Spleen (tissue), 11 donors: ENCODE measurements at regions not wholly inside any gene's neighbourhood (a gene's known extent, or its start where the extent isn't known, plus 50 kb on each side); places are given as distances from the start of the nearest gene placed in this dataset.

Experiments
- DNase-seq: peaks from one replicate; pipeline ENCODE4 v3.0.0-alpha.2; 2020
- H3K27ac ChIP-seq, 8 donors: fragments of 200-600 bp; sonication (generic) in 7 of 8; 1 replicate in 4 of 8; 2 replicates in 4 of 8; pipeline versions ENCODE4 v1.5.0 to v1.8.0; 2016 to 2021; ENCODE audit warnings: inconsistent platforms in 4 of 8, mild to moderate bottlenecking in 4 of 8, moderate library complexity in 1 of 8
- H3K27me3 ChIP-seq, 7 donors: fragments of 200-600 bp; sonication (generic) in 6 of 7; replicated peaks in 1 of 7; 1 replicate in 4 of 7; 2 replicates in 3 of 7; pipeline versions ENCODE4 v1.5.0 to v1.8.0; 2016 to 2021; ENCODE audit warnings: inconsistent platforms in 3 of 7, mild to moderate bottlenecking in 1 of 7
- H3K36me3 ChIP-seq, 6 donors: fragments of 200-600 bp; sonication (generic) in 5 of 6; 1 replicate in 4 of 6; 2 replicates in 2 of 6; pipeline versions ENCODE4 v1.5.0 to v1.8.0; 2016 to 2021; ENCODE audit warnings: inconsistent platforms in 2 of 6
- H3K4me1 ChIP-seq, 6 donors: fragments of 200-600 bp; sonication (generic) in 5 of 6; 1 replicate in 3 of 6; 2 replicates in 3 of 6; pipeline versions ENCODE4 v1.5.0 to v1.8.0; 2016 to 2021; ENCODE audit warnings: inconsistent platforms in 3 of 6
- H3K4me3 ChIP-seq, 8 donors: fragments of 200-600 bp; sonication (generic) in 7 of 8; 1 replicate in 4 of 8; 2 replicates in 4 of 8; pipeline versions ENCODE4 v1.5.0 to v1.8.0; 2016 to 2021; ENCODE audit warnings: inconsistent platforms in 4 of 8, mild to moderate bottlenecking in 4 of 8, moderate library complexity in 2 of 8
- H3K9me3 ChIP-seq, 8 donors: fragments of 200-600 bp; sonication (generic) in 7 of 8; 1 replicate in 4 of 8; 2 replicates in 4 of 8; pipeline versions ENCODE4 v1.5.0 to v1.8.0; 2016 to 2021; ENCODE audit warnings: inconsistent platforms in 4 of 8
- CTCF ChIP-seq, 11 experiments: fragments of 200-600 bp in 7 of 11; fragments of 450-650 bp in 4 of 11; sonication (generic) in 4 of 11; IDR thresholded peaks in 8 of 11; conservative IDR thresholded peaks in 3 of 11; 1 replicate in 7 of 11; 2 replicates in 4 of 11; pipeline versions ENCODE4 v1.4.0 to v1.8.0; 2016 to 2021; ENCODE audit warnings: antibody characterized with exemption in 11 of 11, inconsistent platforms in 4 of 11, mild to moderate bottlenecking in 1 of 11
- POLR2A ChIP-seq, 3 donors: fragments of 450-650 bp; IDR thresholded peaks; one replicate each; pipeline ENCODE4 v1.5.1; 2017; ENCODE audit warnings: antibody characterized with exemption in 3 of 3, mild to moderate bottlenecking in 1 of 3
- POLR2AphosphoS5 ChIP-seq, 3 donors: sonication (generic); formaldehyde crosslinking; IDR thresholded peaks; one replicate each; pipeline ENCODE4 v1.5.1; 2017; ENCODE audit warnings: antibody characterized with exemption in 3 of 3
- WGBS, 5 donors: extraction: QIAGEN DNeasy Blood & Tissue Kit in 3 of 5; methylation state at CpG; one replicate each; pipeline versions ENCODE4 v1.1.5 to v1.1.7; 2013 to 2018; 5-methylcytosine and 5-hydroxymethylcytosine counted together
- intact Hi-C: fragments of 100-400 bp; cut with DNase I; formaldehyde crosslinking; loops from one replicate; pipeline ENCODE4 v1.15.0; 2023; ENCODE audit warnings: low total_unique reads
- donor health status: healthy with polysubstance abuse.
- donor health status: DM: no; HTN: no; CAD: no; lungs with moderate emphysema.
- donor health status: DM: no; HTN: no; CAD: no.
- donor health status: Bipolar disorder and iron deficiency.
- donor health status: healthy.
- donor health status: DM: no; HTN: no; CAD: no.
- donor health status: DM: yes; HTN: yes; CAD: no.

GRCh38 chr10:63057509-63057908 lies 75.6 kb upstream of the NRBF2 start:
- TF ChIP-seq CTCF (IDR thresholded peaks at IDR 0.05 in 8 of 11, conservative IDR thresholded peaks at IDR 0.05 in 3 of 11) (no peak), POLR2A (IDR thresholded peaks at IDR 0.05) (no peak), POLR2AphosphoS5 (IDR thresholded peaks at IDR 0.05) (no peak)
- no peaks in the 10 kb centered on the region for H3K36me3 ChIP-seq
- intact Hi-C loops = no loop called here
- DNase-seq = no peak
- no peaks in the 10 kb centered on the region for H3K9me3 ChIP-seq
- no peak overlapping the region for H3K27ac ChIP-seq
- H3K27me3 ChIP-seq = no peaks in the 10 kb centered on the region
- H3K4me1 ChIP-seq = no peaks in the 10 kb centered on the region
- WGBS, 5 donors = 80 to 94% (median 90%) methylated on average over 9 to 10 of the region's 10 CpGs
- no peak overlapping the region for H3K4me3 ChIP-seq

- Histone ChIP-seq H3K9me3 (no peaks in the 10 kb centered on the region), H3K4me3 (no peak overlapping the region), H3K4me1 (no peaks in the 10 kb centered on the region), H3K27ac (no peak overlapping the region), H3K27me3 (no peaks in the 10 kb centered on the region), H3K36me3 (no peaks in the 10 kb centered on the region)
- TF ChIP-seq POLR2AphosphoS5 (IDR thresholded peaks at IDR 0.05) = no peak
- TF ChIP-seq CTCF (IDR thresholded peaks at IDR 0.05 in 8 of 11, conservative IDR thresholded peaks at IDR 0.05 in 3 of 11) = no peak
- TF ChIP-seq POLR2A (IDR thresholded peaks at IDR 0.05) = no peak
- intact Hi-C loops = no loop called here
- WGBS, 5 donors = 88 to 96% (median 89%) methylated on average over 3 of the region's 3 CpGs
- no peak for DNase-seq
Observed at GRCh38 chr10:63055705-63056104, 77.4 kb upstream of the NRBF2 start.

- H3K27ac ChIP-seq = no peak overlapping the region
- no peaks in the 10 kb centered on the region for H3K36me3 ChIP-seq
- H3K4me1 ChIP-seq = no peaks in the 10 kb centered on the region
- intact Hi-C loops = no loop called here
- H3K4me3 ChIP-seq = no peak overlapping the region
- TF ChIP-seq POLR2AphosphoS5 (IDR thresholded peaks at IDR 0.05) = no peak
- no peak for TF ChIP-seq CTCF (IDR thresholded peaks at IDR 0.05 in 8 of 11, conservative IDR thresholded peaks at IDR 0.05 in 3 of 11)
- TF ChIP-seq POLR2A (IDR thresholded peaks at IDR 0.05) = no peak
- H3K9me3 ChIP-seq = no peaks in the 10 kb centered on the region
- H3K27me3 ChIP-seq = no peaks in the 10 kb centered on the region
- no peak for DNase-seq
Observed at GRCh38 chr10:63054889-63055611, 78.1 kb upstream of the NRBF2 start.

DNA sequence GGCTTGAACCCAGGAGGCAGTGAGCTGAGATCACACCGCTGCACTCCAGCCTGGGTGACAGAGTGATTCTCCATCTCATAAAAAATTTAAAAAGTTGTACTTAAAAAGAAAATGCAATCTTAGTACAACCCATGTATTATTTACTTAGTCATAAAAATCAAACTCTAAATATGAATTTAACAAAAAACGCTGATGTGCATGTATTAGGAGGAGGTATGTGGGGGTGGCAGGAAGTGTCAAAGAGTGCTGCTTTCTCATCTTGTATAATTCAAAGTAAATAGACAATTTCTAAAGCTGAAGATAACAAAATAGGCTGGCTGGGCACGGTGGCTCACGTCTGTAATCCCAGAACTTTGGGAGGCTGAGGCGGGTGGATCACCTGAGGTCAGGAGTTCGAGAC lies 81.0 kb upstream of the NRBF2 start:
- no peaks in the 10 kb centered on the region for H3K9me3 ChIP-seq

More for the DNA sequence above, 81.0 kb upstream of the NRBF2 start:
- H3K4me3 ChIP-seq = no peak overlapping the region
- intact Hi-C loops = no loop called here
- no peaks in the 10 kb centered on the region for H3K4me1 ChIP-seq
- no peaks in the 10 kb centered on the region for H3K36me3 ChIP-seq
- WGBS, 5 donors = 72 to 80% (median 75%) methylated on average over 6 of the region's 6 CpGs
- DNase-seq = no peak
- H3K27me3 ChIP-seq = no peaks in the 10 kb centered on the region
- TF ChIP-seq POLR2A (IDR thresholded peaks at IDR 0.05) = no peak
- no peak for TF ChIP-seq CTCF (IDR thresholded peaks at IDR 0.05 in 8 of 11, conservative IDR thresholded peaks at IDR 0.05 in 3 of 11)
- no peak for TF ChIP-seq POLR2AphosphoS5 (IDR thresholded peaks at IDR 0.05)
- no peak overlapping the region for H3K27ac ChIP-seq
